ENCODE measurements at regions not wholly inside any gene's neighbourhood (a gene's known extent, or its start where the extent isn't known, plus 50 kb on each side); places are given as distances from the start of the nearest gene placed in this dataset.

- no peak for TF ChIP-seq CTCF (IDR thresholded peaks at IDR 0.05; ENCODE audit: low read depth, low read length, poor library complexity, severe bottlenecking)
- no peak for TF ChIP-seq EZH2phosphoT487 (IDR thresholded peaks at IDR 0.05; ENCODE audit: borderline replicate concordance, low read length)
These were observed 245.7 kb downstream of the FAM43A start for GRCh38 chr3:194931347-194931746.

Data from DOHH2 (cell line).